PC-9 (cell line): ENCODE measurements at regions not wholly inside any gene's neighbourhood (a gene's known extent, or its start where the extent isn't known, plus 50 kb on each side); places are given as distances from the start of the nearest gene placed in this dataset.
"Not testable (repeated sequence)": the region's sequence is repeated elsewhere in the genome, so short reads cannot be mapped to it uniquely, and the experiment has no call there.

Experiments used
- BruUV-seq: library from RNA; stranded (reverse); fragments of 400-500 nt; replicated peaks from 2 replicates; lab custom pipeline; 2021; lab: Mats Ljungman, UMichigan
- CTCF ChIA-PET: fragments of 300-600 bp; sonication (Branson Sonifier 250); formaldehyde crosslinking; loops from one replicate; lab custom pipeline; 2022; ENCODE audit warnings: antibody characterized with exemption; lab: Charles Lee
- POLR2A ChIA-PET: fragments of 300-600 bp; sonication (Branson Sonifier 250); formaldehyde crosslinking; loops from one replicate; lab custom pipeline; 2022; ENCODE audit warnings: antibody characterized with exemption; ENCODE audit not compliant: unreplicated experiment; lab: Charles Lee
- DNase-seq, 2 experiments: peaks; one replicate each; pipeline versions ENCODE4 v3.0.0 to v3.0.0-alpha.2; 2015 to 2022; ENCODE audit warnings: mixed read lengths in 1 of 2
- H2AFZ ChIP-seq: fragments of 200-600 bp; sonication (generic); 2 replicates; pipeline ENCODE4 v1.8.1; 2017; ENCODE audit warnings: antibody characterized with exemption
- H3F3A ChIP-seq: fragments of 200-600 bp; sonication (generic); 2 replicates; pipeline ENCODE4 v1.8.1; 2017; ENCODE audit warnings: antibody characterized with exemption, mild to moderate bottlenecking, low read depth; ENCODE audit not compliant: insufficient read depth
- H3K27ac ChIP-seq: fragments of 200-600 bp; sonication (generic); 2 replicates; pipeline ENCODE4 v1.6.1; 2016; ENCODE audit warnings: mixed run types
- H3K27me3 ChIP-seq: fragments of 200-600 bp; sonication (generic); 2 replicates; pipeline ENCODE4 v1.6.1; 2016; ENCODE audit warnings: low read depth, mixed run types; ENCODE audit not compliant: insufficient read depth
- H3K36me3 ChIP-seq: fragments of 200-600 bp; sonication (generic); 2 replicates; pipeline ENCODE4 v1.6.1; 2016; ENCODE audit warnings: low read depth, mixed run types
- H3K4me1 ChIP-seq: fragments of 200-600 bp; sonication (generic); replicated peaks from 2 replicates; pipeline ENCODE4 v1.6.1; 2016; ENCODE audit warnings: mixed run types; ENCODE audit not compliant: insufficient read depth
- H3K4me2 ChIP-seq: fragments of 200-600 bp; sonication (generic); 2 replicates; pipeline ENCODE4 v1.6.1; 2017; ENCODE audit warnings: mixed run types
- H3K4me3 ChIP-seq: fragments of 200-600 bp; sonication (generic); 2 replicates; pipeline ENCODE4 v1.6.1; 2016; ENCODE audit warnings: mixed run types
- H3K79me2 ChIP-seq: fragments of 200-600 bp; sonication (generic); 2 replicates; pipeline ENCODE4 v1.6.1; 2017; ENCODE audit warnings: low read depth, mixed run types
- H3K9me2 ChIP-seq: fragments of 200-600 bp; sonication (generic); 2 replicates; pipeline ENCODE4 v1.8.1; 2017; ENCODE audit warnings: mild to moderate bottlenecking; ENCODE audit not compliant: insufficient read depth
- H3K9me3 ChIP-seq: fragments of 200-600 bp; sonication (generic); 2 replicates; pipeline ENCODE4 v1.8.1; 2016; ENCODE audit warnings: low read depth; ENCODE audit not compliant: insufficient read depth
- H4K20me1 ChIP-seq: fragments of 200-600 bp; sonication (generic); 2 replicates; pipeline ENCODE4 v1.8.1; 2017; ENCODE audit not compliant: insufficient read depth
- CTCF ChIP-seq: fragments of 200-600 bp; sonication (generic); conservative IDR thresholded peaks from 2 replicates; pipeline ENCODE4 v1.6.1; 2017; ENCODE audit warnings: mixed run types, antibody characterized with exemption, mild to moderate bottlenecking, moderate library complexity
- EZH2 ChIP-seq: fragments of 200-600 bp; sonication (generic); IDR thresholded peaks from 2 replicates; pipeline ENCODE4 v1.8.0; 2017; ENCODE audit warnings: antibody characterized with exemption, low read depth
- intact Hi-C: fragments of 100-400 bp; cut with micrococcal nuclease; formaldehyde crosslinking; loops from one replicate; pipeline ENCODE4 v1.10.0; 2022; ENCODE audit not compliant: unreplicated experiment

- CTCF ChIA-PET, result no interaction called here
- no peaks in the 10 kb centered on the region for H3K9me2 ChIP-seq
- no peak overlapping the region for H3K4me3 ChIP-seq
- no peaks in the 10 kb centered on the region for H3K79me2 ChIP-seq
- H3K9me3 ChIP-seq, result no peaks in the 10 kb centered on the region; the same call in 1 of the 2 replicates
- no TSS peak for BruUV-seq
- H4K20me1 ChIP-seq, result no peaks in the 10 kb centered on the region
- intact Hi-C loops, result no loop called here
- POLR2A ChIA-PET, result no interaction called here
- no peak overlapping the region for H3K27ac ChIP-seq
- H2AFZ ChIP-seq, result no peak overlapping the region
- no peaks in the 10 kb centered on the region for H3K36me3 ChIP-seq
- H3F3A ChIP-seq, result peaks cover 3% of the 10 kb centered on the region; the same call in 1 of the 2 replicates
- no peaks in the 10 kb centered on the region for H3K27me3 ChIP-seq
- peaks cover 14% of the 10 kb centered on the region for H3K4me1 ChIP-seq
- peak; percentile 5 to 52 for DNase-seq
- TF ChIP-seq CTCF (no peak), EZH2 (no peak)
- peak overlapping the region; percentile 13; the same call in 1 of the 2 replicates for H3K4me2 ChIP-seq
Measured at GRCh38 chr10:123229927-123230630, 75.9 kb downstream of the BUB3 start.

DNA sequence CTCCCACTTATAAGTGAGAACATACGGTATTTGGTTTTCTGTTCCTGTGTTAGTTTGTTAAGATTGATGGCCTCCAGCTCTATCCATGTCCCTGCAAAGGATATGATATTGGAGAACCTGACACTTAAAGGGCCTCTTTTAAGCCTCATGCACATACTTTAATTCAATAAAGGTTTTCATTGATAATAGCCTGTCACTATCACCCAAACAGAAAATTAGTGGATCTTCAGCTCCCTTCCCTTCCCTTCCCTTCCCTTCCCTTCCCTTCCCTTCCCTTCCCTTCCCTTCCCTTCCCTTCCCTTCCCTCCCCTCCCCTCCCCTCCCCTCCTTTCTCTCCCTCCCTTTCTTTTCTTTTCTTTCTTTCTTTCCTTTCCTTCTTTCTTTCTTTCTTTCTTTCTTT, 78.7 kb downstream of the BUB3 start:
- H3K36me3 ChIP-seq, H3K4me3 ChIP-seq, H3F3A ChIP-seq, H3K9me2 ChIP-seq, H3K9me3 ChIP-seq, H3K4me1 ChIP-seq, intact Hi-C loops, BruUV-seq, H3K4me2 ChIP-seq, H3K79me2 ChIP-seq, CTCF ChIA-PET, POLR2A ChIA-PET, H3K27me3 ChIP-seq, H2AFZ ChIP-seq, H3K27ac ChIP-seq, H4K20me1 ChIP-seq, DNase-seq: not testable (repeated sequence)

DNA sequence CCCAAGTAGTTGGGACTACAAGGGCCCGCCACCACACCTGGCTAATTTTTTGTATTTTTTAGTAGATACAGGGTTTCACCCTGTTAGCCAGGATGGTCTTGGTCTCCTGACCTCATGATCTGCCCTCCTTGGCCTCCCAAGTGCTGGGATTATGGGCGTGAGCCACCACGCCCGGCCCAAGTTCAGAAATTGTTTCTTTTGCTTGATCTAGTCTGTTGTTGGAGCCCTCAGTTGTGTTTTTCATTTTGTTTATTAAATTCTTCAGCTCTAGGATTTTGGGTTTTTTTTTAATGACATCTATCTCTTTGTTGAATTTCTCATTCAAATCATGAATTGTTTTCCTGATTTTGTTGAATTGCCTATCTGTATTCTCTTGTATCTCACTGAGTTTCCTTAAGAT, 80.8 kb downstream of the BUB3 start:
- CTCF ChIA-PET, result interaction anchor here (0.6 kb wide), 1 partner anchor 731 kb away, joined by 6 read pairs; no protein-coding TSS in a partner anchor
- H2AFZ ChIP-seq, H3K36me3 ChIP-seq, H3K4me1 ChIP-seq, H4K20me1 ChIP-seq, H3K4me3 ChIP-seq, intact Hi-C loops, H3K9me3 ChIP-seq, BruUV-seq, H3F3A ChIP-seq, H3K27ac ChIP-seq, H3K9me2 ChIP-seq, POLR2A ChIA-PET, H3K4me2 ChIP-seq, DNase-seq, H3K79me2 ChIP-seq, H3K27me3 ChIP-seq: not testable (repeated sequence)

GRCh38 chr10:123236126-123236525, 81.9 kb downstream of the BUB3 start:
- CTCF ChIA-PET, result no interaction called here

More at GRCh38 chr10:123236126-123236525, 81.9 kb downstream of the BUB3 start:
- H3K4me2 ChIP-seq, result no peak overlapping the region
- no peaks in the 10 kb centered on the region; the same call in 1 of the 2 replicates for H3K9me3 ChIP-seq
- no peak for DNase-seq
- H3K27me3 ChIP-seq, result no peaks in the 10 kb centered on the region
- H3F3A ChIP-seq, result no peaks in the 10 kb centered on the region
- H2AFZ ChIP-seq, result no peak overlapping the region
- no peaks in the 10 kb centered on the region for H3K79me2 ChIP-seq
- no peaks in the 10 kb centered on the region for H3K4me1 ChIP-seq
- BruUV-seq, result no TSS peak
- POLR2A ChIA-PET, result no interaction called here
- H4K20me1 ChIP-seq, result no peaks in the 10 kb centered on the region
- TF ChIP-seq CTCF (no peak), EZH2 (no peak)
- H3K4me3 ChIP-seq, result no peak overlapping the region
- no peak overlapping the region for H3K27ac ChIP-seq
- intact Hi-C loops, result no loop called here
- H3K9me2 ChIP-seq, result no peaks in the 10 kb centered on the region
- H3K36me3 ChIP-seq, result no peaks in the 10 kb centered on the region
